Testis (tissue), 2 donors: ENCODE measurements at regions not wholly inside any gene's neighbourhood (a gene's known extent, or its start where the extent isn't known, plus 50 kb on each side); places are given as distances from the start of the nearest gene placed in this dataset.

Experiments used
- DNase-seq: peaks from one replicate; pipeline ENCODE4 v3.0.0-alpha.2; 2019
- H3K27ac ChIP-seq, 2 donors: fragments of 200-600 bp; sonication (generic); one replicate each; pipeline ENCODE4 v1.5.1; 2019
- H3K27me3 ChIP-seq: fragments of 200-600 bp; sonication (generic); one replicate; pipeline ENCODE4 v1.5.1; 2019
- H3K36me3 ChIP-seq: fragments of 200-600 bp; sonication (generic); one replicate; pipeline ENCODE4 v1.5.1; 2017; ENCODE audit warnings: low read depth; ENCODE audit errors: missing control alignments
- H3K4me1 ChIP-seq: fragments of 200-600 bp; sonication (generic); one replicate; pipeline ENCODE4 v1.5.1; 2019
- H3K4me3 ChIP-seq, 2 donors: fragments of 200-600 bp; sonication (generic); one replicate each; pipeline ENCODE4 v1.5.1; 2017 to 2019
- H3K9me3 ChIP-seq: fragments of 200-600 bp; sonication (generic); one replicate; pipeline ENCODE4 v1.5.1; 2017
- CTCF ChIP-seq, 3 experiments: fragments of 450-650 bp in 2 of 3; fragments of 200-600 bp in 1 of 3; sonication (generic) in 1 of 3; IDR thresholded peaks; one replicate each; pipeline ENCODE4 v1.5.1; 2016 to 2019; ENCODE audit warnings: antibody characterized with exemption in 3 of 3, mild to moderate bottlenecking in 2 of 3, moderate library complexity in 1 of 3
- POLR2A ChIP-seq: fragments of 450-650 bp; IDR thresholded peaks from one replicate; pipeline ENCODE4 v1.6.1; 2017; ENCODE audit warnings: antibody characterized with exemption, mild to moderate bottlenecking, moderate library complexity
- WGBS, 2 donors: methylation state at CpG; one replicate each; pipeline ENCODE4 v1.1.5; 2018; 5-methylcytosine and 5-hydroxymethylcytosine counted together
- intact Hi-C: fragments of 100-400 bp; cut with DNase I; formaldehyde crosslinking; loops from one replicate; pipeline ENCODE4 v1.15.1; 2023; ENCODE audit warnings: low total_unique reads

GRCh38 chr2:220043155-220043989 lies 415.9 kb downstream of the SLC4A3 start:
- H3K9me3 ChIP-seq: no peaks in the 10 kb centered on the region
- 75 to 78% methylated on average over 2 of the region's 2 CpGs for WGBS, 2 donors
- H3K4me3 ChIP-seq: no peak overlapping the region
- no peaks in the 10 kb centered on the region for H3K36me3 ChIP-seq
- no peak for DNase-seq
- TF ChIP-seq POLR2A: no peak
- TF ChIP-seq CTCF (IDR thresholded peaks at IDR 0.05): no peak
- H3K27me3 ChIP-seq: no peaks in the 10 kb centered on the region
- H3K27ac ChIP-seq: no peak overlapping the region
- no peaks in the 10 kb centered on the region for H3K4me1 ChIP-seq
- intact Hi-C loops: no loop called here

GRCh38 chr2:220043990-220044335 lies 416.5 kb downstream of the SLC4A3 start:
- H3K4me3 ChIP-seq: no peak overlapping the region
- intact Hi-C loops: no loop called here
- WGBS, 2 donors: 78 to 92% methylated on average over 3 of the region's 3 CpGs
- no peaks in the 10 kb centered on the region for H3K27me3 ChIP-seq
- no peaks in the 10 kb centered on the region for H3K4me1 ChIP-seq
- no peak overlapping the region for H3K27ac ChIP-seq
- no peaks in the 10 kb centered on the region for H3K36me3 ChIP-seq
- H3K9me3 ChIP-seq: no peaks in the 10 kb centered on the region
- TF ChIP-seq POLR2A (no peak), CTCF (IDR thresholded peaks at IDR 0.05) (no peak)
- no peak for DNase-seq

- WGBS, 2 donors: 25 to 50% methylated on average over 1 of the region's 1 CpG
- no peaks in the 10 kb centered on the region for H3K4me1 ChIP-seq
- no peak overlapping the region for H3K4me3 ChIP-seq
- H3K27me3 ChIP-seq: no peaks in the 10 kb centered on the region
- H3K36me3 ChIP-seq: no peaks in the 10 kb centered on the region
- intact Hi-C loops: no loop called here
- no peaks in the 10 kb centered on the region for H3K9me3 ChIP-seq
- TF ChIP-seq POLR2A (no peak), CTCF (IDR thresholded peaks at IDR 0.05) (no peak)
- no peak for DNase-seq
- no peak overlapping the region for H3K27ac ChIP-seq
Observed at GRCh38 chr2:220044383-220044782, 417.0 kb downstream of the SLC4A3 start.

- intact Hi-C loops: no loop called here
- DNase-seq: no peak
- WGBS, 2 donors: 77 to 93% methylated on average over 2 of the region's 2 CpGs
- Histone ChIP-seq H3K4me1 (no peaks in the 10 kb centered on the region), H3K27me3 (no peaks in the 10 kb centered on the region), H3K36me3 (no peaks in the 10 kb centered on the region), H3K27ac (no peak overlapping the region), H3K9me3 (no peaks in the 10 kb centered on the region), H3K4me3 (no peak overlapping the region)
- TF ChIP-seq POLR2A (no peak), CTCF (IDR thresholded peaks at IDR 0.05) (no peak)
Observed at GRCh38 chr2:220046507-220046906, 419.1 kb downstream of the SLC4A3 start.

GRCh38 chr2:220051716-220052115 lies 424.3 kb downstream of the SLC4A3 start:
- Histone ChIP-seq H3K27ac (no peak overlapping the region), H3K9me3 (no peaks in the 10 kb centered on the region), H3K4me3 (no peak overlapping the region), H3K4me1 (no peaks in the 10 kb centered on the region), H3K36me3 (no peaks in the 10 kb centered on the region), H3K27me3 (no peaks in the 10 kb centered on the region)
- intact Hi-C loops: no loop called here
- DNase-seq: no peak
- TF ChIP-seq POLR2A: no peak
- TF ChIP-seq CTCF (IDR thresholded peaks at IDR 0.05): no peak
- 77 to 83% methylated on average over 3 of the region's 3 CpGs for WGBS, 2 donors
